RWPE1 (cell line): ENCODE measurements at regions not wholly inside any gene's neighbourhood (a gene's known extent, or its start where the extent isn't known, plus 50 kb on each side); places are given as distances from the start of the nearest gene placed in this dataset.

Source experiments
- CTCF ChIA-PET: fragments of 350-600 bp; sonication (Branson Sonifier 250); formaldehyde crosslinking; extraction: SDS; loops from one replicate; lab custom pipeline; 2021; lab: Yijun Ruan, JAX
- POLR2A ChIA-PET: fragments of 400-600 bp; formaldehyde crosslinking; extraction: SDS; loops from one replicate; lab custom pipeline; 2020; ENCODE audit warnings: antibody characterized with exemption; ENCODE audit not compliant: low non-redundant PET; lab: Yijun Ruan, JAX
- DNase-seq: peaks from one replicate; pipeline ENCODE4 v3.0.0; 2012; ENCODE audit warnings: low spot score
- H3K27ac ChIP-seq: fragments of 450-650 bp; 2 replicates; pipeline ENCODE4 v1.5.1; 2017
- TF ChIP-seq, protein P1 (sequence below): fragments of 450-650 bp; conservative IDR thresholded peaks from 2 replicates; pipeline ENCODE4 v1.5.1; 2017; ENCODE audit warnings: low read depth, mild to moderate bottlenecking

DNA sequence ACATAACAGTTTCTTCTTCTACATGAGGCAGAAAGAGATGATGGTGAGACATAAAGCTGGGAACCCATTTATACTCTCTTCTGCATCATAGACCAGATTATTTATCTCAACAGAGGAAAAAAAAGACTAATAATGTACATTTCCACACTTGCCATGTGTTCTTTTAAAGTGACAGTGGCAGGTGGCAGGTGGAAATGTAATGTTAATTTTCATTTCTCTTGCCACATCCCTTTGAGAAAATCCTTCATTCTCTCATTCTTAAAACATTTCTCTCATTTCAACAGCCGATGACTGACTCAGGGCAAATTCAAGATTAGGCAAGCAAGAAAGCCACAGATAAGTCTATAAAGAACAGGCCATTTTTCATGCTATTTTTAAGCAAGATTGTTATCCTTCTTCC lies 635.6 kb upstream of the SORCS1 start:
- ChIA-PET CTCF (interaction anchor here (0.6 kb wide), 1 partner anchor 258 kb away, joined by 4 read pairs; no protein-coding TSS in a partner anchor), POLR2A (no interaction called here)
- no peak for DNase-seq
- TF ChIP-seq, protein P1, sequence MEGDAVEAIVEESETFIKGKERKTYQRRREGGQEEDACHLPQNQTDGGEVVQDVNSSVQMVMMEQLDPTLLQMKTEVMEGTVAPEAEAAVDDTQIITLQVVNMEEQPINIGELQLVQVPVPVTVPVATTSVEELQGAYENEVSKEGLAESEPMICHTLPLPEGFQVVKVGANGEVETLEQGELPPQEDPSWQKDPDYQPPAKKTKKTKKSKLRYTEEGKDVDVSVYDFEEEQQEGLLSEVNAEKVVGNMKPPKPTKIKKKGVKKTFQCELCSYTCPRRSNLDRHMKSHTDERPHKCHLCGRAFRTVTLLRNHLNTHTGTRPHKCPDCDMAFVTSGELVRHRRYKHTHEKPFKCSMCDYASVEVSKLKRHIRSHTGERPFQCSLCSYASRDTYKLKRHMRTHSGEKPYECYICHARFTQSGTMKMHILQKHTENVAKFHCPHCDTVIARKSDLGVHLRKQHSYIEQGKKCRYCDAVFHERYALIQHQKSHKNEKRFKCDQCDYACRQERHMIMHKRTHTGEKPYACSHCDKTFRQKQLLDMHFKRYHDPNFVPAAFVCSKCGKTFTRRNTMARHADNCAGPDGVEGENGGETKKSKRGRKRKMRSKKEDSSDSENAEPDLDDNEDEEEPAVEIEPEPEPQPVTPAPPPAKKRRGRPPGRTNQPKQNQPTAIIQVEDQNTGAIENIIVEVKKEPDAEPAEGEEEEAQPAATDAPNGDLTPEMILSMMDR: no peak
- H3K27ac ChIP-seq: no peak overlapping the region

DNA sequence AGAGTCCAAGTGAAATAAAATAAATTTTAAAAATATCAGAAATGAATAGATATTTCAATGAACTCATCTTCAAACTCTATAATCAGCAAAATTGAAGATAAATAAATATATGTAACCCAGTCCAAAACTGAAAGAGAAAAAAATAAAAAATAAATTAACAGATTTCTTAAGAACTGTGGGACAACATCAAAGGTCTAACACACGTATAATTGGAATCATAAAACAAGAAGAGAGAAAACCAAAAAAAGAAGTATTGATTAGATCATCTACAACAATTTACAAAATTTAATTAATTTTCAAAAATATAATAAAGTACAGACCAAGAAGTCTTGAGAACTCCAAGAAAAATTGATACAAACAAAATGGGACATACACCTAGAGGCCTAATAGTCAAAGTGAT lies 625.8 kb upstream of the SORCS1 start:
- ChIA-PET CTCF (no interaction called here), POLR2A (no interaction called here)
- DNase-seq: no peak
- TF ChIP-seq, protein P1: no peak
- no peak overlapping the region for H3K27ac ChIP-seq

- TF ChIP-seq, protein P1: no peak
- CTCF ChIA-PET: no interaction called here
These were observed 606.6 kb upstream of the SORCS1 start for GRCh38 chr10:107771066-107771465.

DNA sequence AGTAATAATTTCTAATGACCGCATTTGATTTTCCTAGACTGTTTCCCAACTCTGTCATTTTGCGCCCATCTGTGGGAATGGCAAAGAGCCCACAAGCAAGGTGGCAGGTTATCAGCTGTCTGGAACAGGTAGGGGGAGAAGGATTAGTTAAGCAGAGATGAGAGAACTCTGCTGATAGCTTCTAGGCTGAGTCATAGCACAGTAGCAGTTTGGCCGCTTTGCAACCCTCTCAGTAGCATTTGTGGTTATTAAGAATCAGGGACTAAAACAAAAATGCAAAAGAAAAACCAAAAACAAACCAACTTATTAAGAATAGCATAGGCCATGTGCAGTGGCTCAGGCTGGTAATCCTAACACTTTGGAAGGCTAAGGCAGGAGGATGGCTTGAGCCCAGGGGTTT lies 602.7 kb upstream of the SORCS1 start:
- DNase-seq: no peak
- TF ChIP-seq, protein P1: no peak
- CTCF ChIA-PET: no interaction called here
- H3K27ac ChIP-seq: no peak overlapping the region
- POLR2A ChIA-PET: no interaction called here

More at GRCh38 chr10:107771066-107771465, 606.6 kb upstream of the SORCS1 start:
- no peak for DNase-seq
- no peak overlapping the region for H3K27ac ChIP-seq
- POLR2A ChIA-PET: no interaction called here

GRCh38 chr10:107754814-107755213 lies 590.3 kb upstream of the SORCS1 start:
- H3K27ac ChIP-seq: no peak overlapping the region
- POLR2A ChIA-PET: no interaction called here
- DNase-seq: no peak
- CTCF ChIA-PET: no interaction called here
- TF ChIP-seq, protein P1: no peak

GRCh38 chr10:107749235-107749634 lies 584.7 kb upstream of the SORCS1 start:
- no peak for DNase-seq
- TF ChIP-seq, protein P1: no peak
- H3K27ac ChIP-seq: no peak overlapping the region
- CTCF ChIA-PET: no interaction called here
- POLR2A ChIA-PET: no interaction called here
